ENCODE measurements at regions not wholly inside any gene's neighbourhood (a gene's known extent, or its start where the extent isn't known, plus 50 kb on each side); places are given as distances from the start of the nearest gene placed in this dataset.

DNA sequence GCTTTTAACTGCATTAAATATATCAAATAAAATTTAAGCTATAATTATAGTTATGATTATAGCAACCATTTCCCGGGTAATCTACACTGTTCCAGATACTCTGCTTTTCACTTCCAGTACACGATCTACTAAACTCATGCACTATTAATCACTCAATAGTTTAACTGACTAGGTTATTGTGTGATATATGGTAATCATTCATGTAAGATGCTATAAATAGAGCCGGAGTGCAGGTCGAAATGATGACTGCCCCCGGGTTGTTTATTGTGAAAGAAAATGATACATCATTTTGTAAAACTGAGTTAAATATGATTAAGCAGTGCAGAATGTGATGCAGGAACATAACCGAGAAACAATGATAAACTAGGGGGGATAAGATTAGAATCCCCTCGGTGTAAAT lies 434.6 kb upstream of the DSEL start:
- TF ChIP-seq POLR2AphosphoS5 (IDR thresholded peaks at IDR 0.05; ENCODE audit: low read depth, low read length) (no peak), TAF1 (IDR thresholded peaks at IDR 0.05; ENCODE audit: borderline replicate concordance, insufficient read depth, low read length) (no peak), FOXP2 (optimal IDR thresholded peaks at IDR 0.05; ENCODE audit: borderline replicate concordance, extremely low read depth, extremely low read length, insufficient read depth) (no peak), SIN3A (IDR thresholded peaks at IDR 0.05; ENCODE audit: borderline replicate concordance, insufficient read depth, low read length) (no peak)
- TF ChIP-seq, protein P1, sequence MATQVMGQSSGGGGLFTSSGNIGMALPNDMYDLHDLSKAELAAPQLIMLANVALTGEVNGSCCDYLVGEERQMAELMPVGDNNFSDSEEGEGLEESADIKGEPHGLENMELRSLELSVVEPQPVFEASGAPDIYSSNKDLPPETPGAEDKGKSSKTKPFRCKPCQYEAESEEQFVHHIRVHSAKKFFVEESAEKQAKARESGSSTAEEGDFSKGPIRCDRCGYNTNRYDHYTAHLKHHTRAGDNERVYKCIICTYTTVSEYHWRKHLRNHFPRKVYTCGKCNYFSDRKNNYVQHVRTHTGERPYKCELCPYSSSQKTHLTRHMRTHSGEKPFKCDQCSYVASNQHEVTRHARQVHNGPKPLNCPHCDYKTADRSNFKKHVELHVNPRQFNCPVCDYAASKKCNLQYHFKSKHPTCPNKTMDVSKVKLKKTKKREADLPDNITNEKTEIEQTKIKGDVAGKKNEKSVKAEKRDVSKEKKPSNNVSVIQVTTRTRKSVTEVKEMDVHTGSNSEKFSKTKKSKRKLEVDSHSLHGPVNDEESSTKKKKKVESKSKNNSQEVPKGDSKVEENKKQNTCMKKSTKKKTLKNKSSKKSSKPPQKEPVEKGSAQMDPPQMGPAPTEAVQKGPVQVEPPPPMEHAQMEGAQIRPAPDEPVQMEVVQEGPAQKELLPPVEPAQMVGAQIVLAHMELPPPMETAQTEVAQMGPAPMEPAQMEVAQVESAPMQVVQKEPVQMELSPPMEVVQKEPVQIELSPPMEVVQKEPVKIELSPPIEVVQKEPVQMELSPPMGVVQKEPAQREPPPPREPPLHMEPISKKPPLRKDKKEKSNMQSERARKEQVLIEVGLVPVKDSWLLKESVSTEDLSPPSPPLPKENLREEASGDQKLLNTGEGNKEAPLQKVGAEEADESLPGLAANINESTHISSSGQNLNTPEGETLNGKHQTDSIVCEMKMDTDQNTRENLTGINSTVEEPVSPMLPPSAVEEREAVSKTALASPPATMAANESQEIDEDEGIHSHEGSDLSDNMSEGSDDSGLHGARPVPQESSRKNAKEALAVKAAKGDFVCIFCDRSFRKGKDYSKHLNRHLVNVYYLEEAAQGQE (IDR thresholded peaks at IDR 0.05; ENCODE audit: insufficient read depth in 1 of 2, low read depth in 2 of 2, low read length in 2 of 2): no peak
